KG1 (cell line): ENCODE measurements at regions not wholly inside any gene's neighbourhood (a gene's known extent, or its start where the extent isn't known, plus 50 kb on each side); places are given as distances from the start of the nearest gene placed in this dataset.

Experiments
- DNase-seq: peaks from one replicate; lab custom pipeline; 2025; lab: John Stamatoyannopoulos, UW

DNA sequence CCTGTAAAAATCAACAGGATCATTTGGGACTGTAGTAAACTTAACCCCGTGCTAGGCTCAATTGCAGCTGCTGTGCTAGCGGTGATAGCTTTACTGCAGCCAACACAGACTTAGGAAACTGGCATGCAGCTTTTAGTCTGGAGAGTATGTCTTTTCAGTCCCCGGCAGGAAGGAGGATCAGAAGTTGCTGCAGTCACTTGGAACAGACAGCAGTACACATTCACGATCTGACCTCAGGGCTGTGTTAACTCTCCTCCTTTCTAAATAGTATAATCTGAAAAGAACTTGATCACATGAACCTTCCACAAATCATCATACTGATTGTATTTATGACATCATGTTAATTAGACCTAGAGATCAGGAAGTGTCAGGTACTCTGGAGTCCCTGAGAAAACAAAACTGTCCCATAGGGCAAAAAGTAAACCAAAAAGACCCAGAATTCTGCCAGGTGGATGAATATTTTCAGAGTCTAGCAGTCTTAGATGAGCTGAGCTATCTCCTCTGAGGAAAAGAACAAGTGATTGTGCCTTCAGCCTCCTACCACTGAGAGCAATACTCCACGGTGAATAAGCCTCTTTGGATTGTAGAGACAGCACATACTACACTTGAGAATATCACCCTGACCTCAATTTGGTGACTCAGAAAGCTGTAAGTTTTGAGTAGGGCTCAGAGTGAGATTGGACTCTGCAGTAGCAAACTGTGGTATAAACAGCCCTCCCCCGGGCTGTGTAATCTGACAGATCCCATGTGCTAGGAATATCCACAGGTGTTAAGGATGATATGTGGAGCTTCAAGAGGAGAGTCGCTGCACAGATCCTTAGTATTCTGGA, 181.0 kb upstream of the GPR12 start:
- DNase-seq, result no peak

GRCh38 chr13:26934096-26934495, 173.5 kb upstream of the GPR12 start:
- DNase-seq, result no peak

DNA sequence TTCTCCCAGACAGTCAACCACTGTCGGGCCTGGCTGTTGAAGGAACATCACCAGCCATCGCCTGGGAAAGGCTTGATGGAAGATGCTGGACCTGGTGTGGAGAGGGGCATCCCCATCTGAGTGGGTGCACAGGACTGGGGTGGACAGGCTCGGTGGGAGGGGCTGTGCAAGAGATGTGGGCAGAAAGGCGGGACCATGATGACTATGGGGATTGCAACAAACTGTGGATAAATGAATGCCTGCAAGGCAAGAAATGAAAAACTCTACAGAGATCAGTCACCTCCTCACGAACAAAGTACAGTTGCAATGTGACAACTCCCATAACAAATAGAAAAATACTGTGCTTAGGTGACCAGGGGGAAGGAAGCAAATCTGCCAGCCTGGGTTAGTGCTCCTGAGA, 171.9 kb upstream of the GPR12 start:
- DNase-seq, result no peak

- peak; percentile 59 for DNase-seq
Observed at GRCh38 chr13:26929971-26930730, 169.6 kb upstream of the GPR12 start.

DNA sequence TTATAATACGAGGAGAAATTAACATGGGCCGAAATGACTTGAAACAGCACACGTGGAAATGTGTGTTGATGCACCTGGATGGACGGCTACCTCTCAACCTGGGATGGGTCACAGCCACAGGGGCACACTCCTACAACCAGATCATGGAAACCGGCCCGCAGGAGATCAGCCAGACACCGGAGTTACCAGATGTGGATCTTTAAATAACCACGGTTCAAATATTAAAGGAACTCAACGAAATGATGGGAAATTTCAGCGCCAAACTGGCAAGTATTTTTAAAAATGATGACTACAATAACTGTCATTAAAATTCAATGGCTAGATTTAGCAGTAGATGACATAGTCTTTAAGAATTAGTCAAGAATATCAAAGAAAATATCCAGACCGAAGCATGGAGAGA, 166.9 kb upstream of the GPR12 start:
- DNase-seq, result no peak

DNA sequence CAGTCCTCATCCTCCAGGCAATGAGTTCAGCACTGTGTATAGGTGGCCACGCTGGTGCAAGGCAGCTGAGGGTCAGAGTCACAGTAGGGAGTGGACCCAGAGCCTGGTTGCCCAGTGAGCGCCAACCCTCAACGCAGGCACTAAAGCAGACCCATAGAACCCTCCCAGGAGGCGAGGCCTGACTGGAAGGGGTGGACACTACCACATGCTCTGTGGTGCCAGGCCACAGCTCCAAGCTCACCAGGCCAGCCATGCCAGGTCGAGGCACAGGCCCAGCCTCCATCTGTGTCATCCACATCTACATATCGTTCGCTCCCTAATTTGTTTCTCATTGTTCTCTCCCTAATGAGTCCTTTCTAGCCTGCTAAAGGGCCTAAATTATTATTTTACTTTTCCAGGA, 165.8 kb upstream of the GPR12 start:
- DNase-seq, result no peak

DNA sequence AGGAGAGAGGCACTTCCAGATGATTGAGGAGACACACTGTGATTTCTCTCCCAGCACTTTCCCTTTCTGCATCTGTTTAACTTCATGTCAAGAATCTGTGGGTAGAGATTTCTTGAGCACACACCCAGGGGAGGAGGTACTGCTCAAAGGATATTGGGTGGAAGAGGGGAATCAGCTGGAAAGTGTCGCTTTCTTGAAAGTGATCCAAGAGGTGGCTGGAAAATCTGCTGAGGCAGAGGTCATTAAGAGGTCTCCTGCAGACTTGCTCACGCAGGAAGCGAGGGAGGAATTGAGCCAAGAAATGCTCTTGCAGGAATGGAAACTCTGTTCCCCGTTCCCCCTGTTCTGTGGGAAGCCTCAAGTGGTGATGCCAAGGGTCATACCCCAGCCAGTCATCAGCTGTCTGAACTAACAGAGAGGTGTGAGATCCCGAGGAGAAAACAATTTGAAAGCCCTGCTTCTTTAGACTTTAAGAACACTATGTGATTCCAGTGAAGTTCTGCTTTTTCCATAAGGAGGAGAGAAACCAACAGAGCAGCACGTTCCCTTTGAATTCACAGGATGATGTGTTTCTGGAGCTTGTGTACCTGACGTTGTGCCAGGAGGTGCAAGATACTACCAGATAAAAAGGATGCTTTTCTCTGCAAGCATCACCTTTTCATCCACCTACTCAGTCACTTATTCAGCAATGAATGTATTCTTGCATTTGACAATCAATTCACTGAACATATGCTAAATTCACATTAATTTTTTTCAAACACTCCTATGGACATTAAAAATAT, 163.4 kb upstream of the GPR12 start:
- no peak for DNase-seq

GRCh38 chr13:26921918-26922317, 161.3 kb upstream of the GPR12 start:
- no peak for DNase-seq

- DNase-seq, result no peak
Observed at GRCh38 chr13:26920614-26921355, 160.2 kb upstream of the GPR12 start.

DNA sequence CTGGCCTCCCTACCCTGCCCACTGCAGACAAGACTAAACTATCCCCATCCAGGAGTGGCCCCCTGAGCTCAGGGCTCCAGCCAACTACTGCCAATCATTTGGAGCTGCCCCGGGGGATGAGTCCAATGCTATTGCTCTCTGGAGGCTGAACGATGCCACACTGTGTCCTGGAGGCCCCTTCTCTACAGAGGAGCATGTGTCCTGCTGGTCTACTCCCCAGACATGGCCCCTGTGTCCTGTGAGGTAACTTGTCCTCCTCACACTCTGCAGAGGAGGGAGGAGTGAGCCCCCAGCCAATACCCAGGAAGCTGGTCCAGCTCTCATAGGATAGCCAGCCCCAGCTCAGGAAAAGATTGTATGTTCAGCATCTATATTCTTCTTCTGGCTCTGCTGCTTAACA, 159.1 kb upstream of the GPR12 start:
- DNase-seq, result no peak

DNA sequence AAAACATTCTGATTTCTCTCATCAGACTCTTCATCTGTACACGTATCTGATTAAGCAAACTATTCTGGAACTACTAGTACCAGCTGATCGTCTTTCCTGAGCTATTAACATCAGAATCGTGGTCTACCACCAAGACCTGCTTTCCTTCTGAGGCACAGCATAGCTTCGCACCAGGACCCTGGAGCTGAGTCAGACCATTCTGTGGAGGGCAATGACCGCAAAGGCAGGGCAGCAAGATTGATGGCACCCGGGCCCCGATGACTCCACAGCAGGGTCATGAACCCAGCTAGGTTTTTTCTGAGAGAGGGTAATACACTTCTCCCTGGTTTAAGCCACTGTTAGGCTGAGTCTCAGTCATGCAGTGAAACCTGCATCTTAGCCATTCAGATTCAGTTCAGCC, 158.7 kb upstream of the GPR12 start:
- DNase-seq, result no peak

DNA sequence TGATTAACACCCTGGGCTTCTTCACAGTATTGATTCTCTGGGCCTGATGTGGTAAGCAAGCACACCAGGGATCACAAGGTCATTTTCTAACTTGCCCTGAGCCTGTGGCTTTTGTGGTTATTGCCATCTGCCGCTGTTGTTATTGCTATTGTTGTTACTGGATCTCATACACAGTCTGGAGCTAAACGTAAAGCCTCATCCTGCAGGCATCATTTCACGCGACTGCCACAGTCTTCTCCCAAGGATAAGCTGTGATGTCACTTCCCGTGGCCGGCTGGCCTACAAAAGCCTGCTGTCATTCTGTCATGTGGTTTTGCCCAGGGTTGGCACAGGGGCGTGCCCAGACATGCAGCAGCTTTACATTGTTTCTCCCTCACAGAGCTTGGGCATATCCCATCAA, 154.0 kb upstream of the GPR12 start:
- no peak for DNase-seq

DNA sequence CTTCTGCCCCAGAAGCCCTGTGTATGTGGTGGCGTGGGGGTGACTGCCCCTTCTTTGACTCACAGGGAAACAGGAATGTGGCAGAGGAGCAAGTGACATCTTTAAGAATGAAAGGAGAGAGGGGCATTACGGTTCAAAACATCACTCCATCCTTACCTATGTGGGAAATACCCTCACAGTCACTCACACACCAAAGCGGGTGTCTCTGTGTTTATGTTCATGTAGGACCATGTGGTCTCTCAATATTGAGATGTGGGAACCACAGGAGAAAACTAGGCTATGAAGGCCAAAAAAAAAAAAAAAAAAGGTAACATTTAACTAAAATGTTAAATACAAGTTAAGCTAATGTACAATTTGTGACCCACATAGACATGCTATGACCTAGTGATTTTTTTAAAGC, 153.6 kb upstream of the GPR12 start:
- no peak for DNase-seq

DNA sequence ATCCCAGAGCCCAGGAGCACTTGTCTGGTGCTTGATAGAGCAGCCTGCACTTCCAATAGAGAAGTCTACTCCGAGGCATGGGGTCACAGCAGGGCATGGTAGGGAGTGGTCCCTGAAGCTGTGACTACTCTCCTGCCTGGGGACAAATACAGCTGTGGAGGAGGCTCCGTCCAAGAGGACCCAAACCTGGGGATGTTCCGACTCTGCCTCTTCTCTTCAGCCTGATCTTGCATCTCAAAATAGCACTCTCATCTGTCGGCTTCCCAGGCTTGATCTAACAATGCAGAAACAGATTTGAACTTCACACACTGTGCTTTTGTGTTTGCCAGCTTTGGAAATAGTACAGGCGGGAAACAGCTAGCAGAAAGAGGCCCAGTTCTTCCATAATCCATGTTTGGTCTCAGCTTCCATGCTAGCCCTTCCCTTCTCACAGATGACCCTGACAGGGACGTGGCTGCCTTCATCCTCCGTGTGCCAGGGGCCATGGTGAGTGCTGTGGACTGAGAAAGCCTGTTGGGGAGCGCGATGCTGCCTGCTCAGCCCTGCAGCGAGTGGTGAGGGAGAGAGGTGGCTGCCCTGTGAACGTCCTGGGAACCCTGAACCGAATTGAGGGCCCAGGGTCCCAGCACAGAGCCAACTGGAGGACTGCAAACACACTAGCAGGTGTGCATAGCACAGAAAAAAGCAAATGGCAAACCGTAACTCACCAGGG, 150.3 kb upstream of the GPR12 start:
- no peak for DNase-seq

- DNase-seq, result no peak
Observed at GRCh38 chr13:26909477-26909876, 148.9 kb upstream of the GPR12 start.

DNA sequence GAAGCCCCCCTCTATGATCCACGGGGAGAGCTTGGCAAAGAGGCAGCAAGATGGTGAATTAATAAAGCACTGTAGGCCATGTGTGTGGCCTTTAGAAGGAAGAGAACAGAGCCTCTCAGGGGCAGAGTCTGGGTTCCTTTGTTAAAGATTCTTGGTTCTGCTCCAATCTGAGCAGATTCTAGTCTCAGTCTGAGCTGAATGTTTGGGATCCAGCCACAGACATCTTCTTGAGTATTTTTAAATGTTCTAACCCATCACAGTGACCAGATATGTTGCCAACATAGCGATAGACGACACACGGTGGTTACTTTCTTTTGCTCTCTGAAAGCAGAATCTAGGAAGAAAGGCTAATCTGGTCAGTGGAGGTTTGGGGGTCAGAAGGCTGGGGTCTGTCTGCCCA, 147.5 kb upstream of the GPR12 start:
- no peak for DNase-seq

DNA sequence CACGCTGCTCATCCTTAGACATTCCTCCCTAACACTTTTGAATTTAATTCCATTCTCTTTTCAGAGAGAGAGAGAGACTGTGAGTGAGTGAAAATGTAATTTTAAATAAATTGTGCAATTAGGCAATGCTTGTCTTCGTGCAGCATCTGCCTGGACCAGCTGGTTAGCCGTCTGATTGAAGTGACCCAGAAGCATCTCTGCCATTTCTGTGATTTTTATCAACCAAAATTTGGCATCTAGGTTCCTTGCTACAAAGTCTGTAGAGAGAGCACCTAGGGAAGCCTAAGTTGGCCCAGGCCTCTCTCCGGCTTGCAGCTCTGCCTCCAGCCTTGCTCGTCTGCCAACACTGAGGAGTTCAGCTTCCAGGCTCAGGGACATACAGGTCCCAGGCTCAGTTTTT, 138.6 kb upstream of the GPR12 start:
- no peak for DNase-seq

DNA sequence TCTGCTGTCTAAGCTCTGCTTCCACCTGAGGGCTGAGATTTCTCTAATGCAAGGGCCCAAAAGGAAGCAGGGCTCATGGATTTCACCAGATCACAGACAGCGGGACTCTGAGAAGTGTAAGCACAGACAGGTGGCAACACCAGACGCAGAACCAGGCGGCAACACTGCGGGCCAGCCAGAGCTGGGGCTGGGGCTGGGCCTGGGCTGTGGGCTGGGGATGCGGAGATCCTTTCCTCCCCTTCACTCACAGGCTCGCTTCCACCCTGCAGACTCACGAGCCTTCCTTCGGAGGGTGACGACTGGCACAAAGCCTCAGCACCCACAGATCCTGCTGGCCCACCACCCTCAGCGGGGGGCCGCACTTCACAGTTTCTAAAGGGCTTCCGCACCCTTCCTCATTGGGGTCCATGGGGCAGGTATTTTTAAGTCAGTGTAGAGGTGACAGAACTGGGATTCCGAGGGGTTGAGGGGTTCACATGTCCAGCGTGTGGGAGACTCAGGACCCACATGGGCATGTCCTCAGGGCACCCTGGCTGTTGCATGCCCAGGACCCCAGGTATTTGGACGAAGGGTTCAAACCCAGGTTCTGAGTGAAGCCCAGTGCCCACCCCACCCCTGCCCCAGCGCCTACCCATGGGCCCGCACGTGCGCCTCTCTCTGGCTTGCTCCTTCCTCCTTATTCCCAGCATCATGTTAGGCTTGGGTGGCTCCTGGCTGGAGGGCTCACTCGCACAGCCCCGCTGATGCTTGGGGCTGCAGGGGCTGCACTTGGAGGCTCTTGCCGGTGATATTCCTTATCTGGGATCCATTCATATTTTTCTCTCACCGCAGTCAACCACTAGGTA, 137.3 kb upstream of the GPR12 start:
- no peak for DNase-seq

GRCh38 chr13:26896986-26897668, 136.5 kb upstream of the GPR12 start:
- DNase-seq, result no peak
